ENCODE measurements at regions not wholly inside any gene's neighbourhood (a gene's known extent, or its start where the extent isn't known, plus 50 kb on each side); places are given as distances from the start of the nearest gene placed in this dataset.

DNA sequence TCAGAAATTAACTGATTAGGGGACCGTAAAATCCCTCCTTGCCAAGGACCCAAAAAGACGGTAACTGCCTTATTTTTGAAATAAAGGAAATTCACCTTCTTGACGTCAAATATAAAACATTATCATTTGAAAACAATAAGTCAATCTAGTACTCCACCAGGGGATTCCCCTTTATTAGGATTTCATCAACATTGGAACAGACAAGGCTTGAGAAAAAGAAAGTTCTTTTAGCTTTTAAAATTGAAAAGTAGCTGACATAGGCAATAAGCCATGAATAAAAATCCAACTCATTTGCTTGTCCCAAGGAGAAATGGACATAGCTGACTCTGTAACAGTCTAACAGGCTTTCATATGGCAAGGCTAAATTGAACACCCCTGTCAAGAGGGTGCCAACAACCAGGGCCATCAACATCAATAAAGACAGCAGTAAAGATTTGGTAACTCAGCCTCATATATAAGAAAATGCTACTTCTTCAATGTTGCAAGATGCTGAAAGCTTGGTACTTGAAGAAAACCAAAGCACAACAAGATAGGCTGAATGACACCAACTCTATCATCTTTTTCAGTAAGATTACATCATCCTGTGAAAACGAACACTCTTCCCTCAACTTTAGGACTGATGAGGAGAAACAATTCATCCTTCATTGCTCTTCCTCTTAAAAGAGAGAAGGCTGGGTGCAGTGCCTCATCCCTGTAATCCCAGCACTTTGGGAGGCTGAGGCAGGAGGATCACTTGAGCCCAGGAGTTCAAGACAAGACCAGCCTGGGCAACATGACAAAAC, 121.0 kb upstream of the PRDM1 start:
- TF ChIP-seq ZNF70 (CRISPR knock-in tag; IDR thresholded peaks at IDR 0.05) (no peak), SNAI2 (CRISPR knock-in tag; IDR thresholded peaks at IDR 0.05) (no peak), PPARA (CRISPR knock-in tag; IDR thresholded peaks at IDR 0.05; ENCODE audit: borderline replicate concordance) (no peak), ZNF8 (CRISPR knock-in tag; IDR thresholded peaks at IDR 0.05) (no peak), OSR1 (CRISPR knock-in tag; IDR thresholded peaks at IDR 0.05) (no peak), TCF4 (CRISPR knock-in tag; IDR thresholded peaks at IDR 0.05; ENCODE audit: borderline replicate concordance) (no peak), ZFP3 (CRISPR knock-in tag; IDR thresholded peaks at IDR 0.05) (no peak), ZFP30 (CRISPR knock-in tag; IDR thresholded peaks at IDR 0.05) (no peak), CSDC2 (CRISPR knock-in tag; IDR thresholded peaks at IDR 0.05) (no peak)
- TF ChIP-seq, protein P1, sequence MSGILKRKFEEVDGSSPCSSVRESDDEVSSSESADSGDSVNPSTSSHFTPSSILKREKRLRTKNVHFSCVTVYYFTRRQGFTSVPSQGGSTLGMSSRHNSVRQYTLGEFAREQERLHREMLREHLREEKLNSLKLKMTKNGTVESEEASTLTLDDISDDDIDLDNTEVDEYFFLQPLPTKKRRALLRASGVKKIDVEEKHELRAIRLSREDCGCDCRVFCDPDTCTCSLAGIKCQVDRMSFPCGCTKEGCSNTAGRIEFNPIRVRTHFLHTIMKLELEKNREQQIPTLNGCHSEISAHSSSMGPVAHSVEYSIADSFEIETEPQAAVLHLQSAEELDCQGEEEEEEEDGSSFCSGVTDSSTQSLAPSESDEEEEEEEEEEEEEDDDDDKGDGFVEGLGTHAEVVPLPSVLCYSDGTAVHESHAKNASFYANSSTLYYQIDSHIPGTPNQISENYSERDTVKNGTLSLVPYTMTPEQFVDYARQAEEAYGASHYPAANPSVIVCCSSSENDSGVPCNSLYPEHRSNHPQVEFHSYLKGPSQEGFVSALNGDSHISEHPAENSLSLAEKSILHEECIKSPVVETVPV (CRISPR knock-in tag; IDR thresholded peaks at IDR 0.05): no peak
- ATAC-seq: no peak

DNA sequence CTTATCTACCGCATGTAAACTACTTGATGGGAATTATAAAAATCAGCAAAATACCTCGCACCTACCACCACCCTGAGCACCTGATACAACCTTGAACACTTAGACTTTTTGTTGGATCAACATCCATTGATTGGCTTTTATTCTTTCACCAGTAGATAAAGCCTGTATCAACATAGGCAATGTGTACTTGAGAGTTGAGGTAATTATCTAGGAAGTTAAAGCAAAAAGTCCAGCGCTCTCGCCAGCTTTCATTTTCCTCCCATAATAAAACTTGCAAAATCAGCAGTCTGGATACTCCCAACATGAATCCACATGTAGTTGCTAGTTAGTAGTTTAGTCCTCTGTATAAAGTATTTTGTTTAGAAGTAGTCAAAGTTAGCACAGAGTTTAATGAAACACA, 132.0 kb upstream of the PRDM1 start:
- TF ChIP-seq ZNF8 (CRISPR knock-in tag; IDR thresholded peaks at IDR 0.05) (no peak), PPARA (CRISPR knock-in tag; IDR thresholded peaks at IDR 0.05; ENCODE audit: borderline replicate concordance) (no peak), ZNF565 (CRISPR knock-in tag; conservative IDR thresholded peaks at IDR 0.05; ENCODE audit: low read depth) (no peak), RARB (CRISPR knock-in tag; IDR thresholded peaks at IDR 0.05) (no peak), SNAI2 (CRISPR knock-in tag; IDR thresholded peaks at IDR 0.05) (no peak), ISL1 (CRISPR knock-in tag; IDR thresholded peaks at IDR 0.05) (no peak), ZFP3 (CRISPR knock-in tag; IDR thresholded peaks at IDR 0.05) (no peak), ARNTL (CRISPR knock-in tag; IDR thresholded peaks at IDR 0.05; ENCODE audit: borderline replicate concordance, low read depth) (no peak)
- ATAC-seq: no peak

DNA sequence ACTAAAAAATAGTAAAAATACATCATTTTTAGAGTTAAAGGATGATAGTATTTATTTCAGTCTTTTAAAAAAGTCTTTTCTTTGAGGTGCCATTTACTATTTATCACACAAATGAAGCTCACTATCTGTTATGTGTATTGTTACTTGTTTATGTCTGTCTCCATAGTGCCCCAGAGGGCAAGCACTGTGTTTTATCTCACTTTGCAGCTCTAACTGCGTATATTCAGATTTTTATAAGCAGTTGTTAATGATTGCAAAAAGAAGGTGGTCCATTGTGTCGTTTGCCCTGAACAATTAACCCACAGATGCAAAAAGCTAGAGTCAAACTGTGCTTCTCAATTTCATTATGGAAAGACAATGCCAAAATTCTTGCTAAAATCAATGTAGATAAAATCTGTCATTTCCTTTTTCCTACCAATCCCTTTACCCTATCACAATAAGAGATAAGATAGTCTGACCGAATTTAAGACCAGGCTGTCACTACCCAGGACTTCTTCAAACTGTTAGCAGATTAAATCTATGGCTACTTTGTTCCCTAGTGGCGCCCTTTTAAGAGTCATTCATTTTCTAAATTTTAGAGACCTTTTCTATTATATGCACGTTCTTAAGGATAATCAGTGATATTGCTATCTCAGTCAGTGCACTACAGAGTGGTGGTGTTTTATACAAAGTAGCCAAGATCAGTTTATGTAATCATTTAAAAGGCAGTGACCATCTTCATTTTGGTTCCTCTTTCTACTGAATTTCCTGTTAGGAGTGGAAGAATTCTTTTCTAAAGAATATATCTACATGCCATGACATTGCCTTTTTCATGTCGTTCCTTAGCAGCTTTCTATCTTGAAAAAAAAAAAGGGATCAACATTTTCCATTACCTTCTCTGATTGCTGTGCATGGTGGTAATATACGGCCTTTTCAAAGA, 133.1 kb upstream of the PRDM1 start:
- ATAC-seq: no peak
- TF ChIP-seq CSDC2 (CRISPR knock-in tag; IDR thresholded peaks at IDR 0.05) (no peak), ZC3H10 (CRISPR knock-in tag; IDR thresholded peaks at IDR 0.05) (no peak), ISL1 (CRISPR knock-in tag; IDR thresholded peaks at IDR 0.05) (no peak), ZFP30 (CRISPR knock-in tag; IDR thresholded peaks at IDR 0.05) (no peak), ZNF565 (CRISPR knock-in tag; conservative IDR thresholded peaks at IDR 0.05; ENCODE audit: low read depth) (no peak), SNAI2 (CRISPR knock-in tag; IDR thresholded peaks at IDR 0.05) (no peak), RARB (CRISPR knock-in tag; IDR thresholded peaks at IDR 0.05) (no peak)

DNA sequence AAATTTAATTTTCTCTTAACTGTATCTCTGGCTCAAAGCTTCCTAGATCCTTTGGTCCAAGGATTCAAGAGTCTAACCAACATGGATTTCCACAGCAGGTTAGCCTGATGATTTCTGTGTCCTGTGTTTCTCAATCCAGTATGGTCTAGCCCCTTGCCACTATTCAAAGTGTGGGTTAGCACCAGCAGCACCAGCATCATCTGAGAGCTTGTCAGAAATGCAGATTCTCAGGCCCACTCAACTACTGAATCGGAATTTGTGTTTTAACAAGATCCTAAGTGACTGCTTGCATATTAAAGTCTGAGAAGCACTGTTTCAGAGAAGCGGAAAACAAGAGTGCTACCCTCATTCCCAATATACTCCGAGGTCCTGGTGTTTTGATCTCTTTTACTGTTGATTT, 133.8 kb upstream of the PRDM1 start:
- TF ChIP-seq ZFP3 (CRISPR knock-in tag; IDR thresholded peaks at IDR 0.05): no peak
- TF ChIP-seq GLIS3 (CRISPR knock-in tag; IDR thresholded peaks at IDR 0.05): no peak
- TF ChIP-seq ZNF565 (CRISPR knock-in tag; conservative IDR thresholded peaks at IDR 0.05; ENCODE audit: low read depth): no peak
- no peak for TF ChIP-seq CSDC2 (CRISPR knock-in tag; IDR thresholded peaks at IDR 0.05)
- TF ChIP-seq PPARA (CRISPR knock-in tag; IDR thresholded peaks at IDR 0.05; ENCODE audit: borderline replicate concordance): no peak
- ATAC-seq: no peak

DNA sequence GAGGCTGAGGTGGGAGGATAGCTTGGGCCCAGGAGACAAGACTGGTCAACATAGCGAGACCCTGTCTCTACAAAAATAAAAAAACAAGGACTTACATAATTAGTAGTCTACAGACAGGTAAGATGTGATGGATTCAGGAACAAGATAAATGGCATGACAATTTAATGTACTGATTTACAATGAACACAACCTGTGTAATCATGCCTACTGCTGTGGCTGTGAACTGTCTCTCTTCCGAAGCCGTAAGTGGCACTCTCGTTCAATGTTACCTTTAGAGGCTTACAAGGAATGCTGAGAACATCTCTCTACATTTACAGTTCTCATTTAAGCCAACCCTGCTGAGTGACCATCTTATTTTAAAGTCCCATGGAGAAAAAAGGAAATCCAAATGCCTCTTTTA, 134.8 kb upstream of the PRDM1 start:
- ATAC-seq: no peak

More for the DNA sequence above, 134.8 kb upstream of the PRDM1 start:
- TF ChIP-seq CSDC2 (CRISPR knock-in tag; IDR thresholded peaks at IDR 0.05) (no peak), ZNF70 (CRISPR knock-in tag; IDR thresholded peaks at IDR 0.05) (no peak), TCF4 (CRISPR knock-in tag; IDR thresholded peaks at IDR 0.05; ENCODE audit: borderline replicate concordance) (no peak), TOX (CRISPR knock-in tag; IDR thresholded peaks at IDR 0.05; ENCODE audit: borderline replicate concordance) (no peak), ISL1 (CRISPR knock-in tag; IDR thresholded peaks at IDR 0.05) (no peak), SNAI2 (CRISPR knock-in tag; IDR thresholded peaks at IDR 0.05) (no peak), ZFP3 (CRISPR knock-in tag; IDR thresholded peaks at IDR 0.05) (no peak)
- TF ChIP-seq, protein P2, sequence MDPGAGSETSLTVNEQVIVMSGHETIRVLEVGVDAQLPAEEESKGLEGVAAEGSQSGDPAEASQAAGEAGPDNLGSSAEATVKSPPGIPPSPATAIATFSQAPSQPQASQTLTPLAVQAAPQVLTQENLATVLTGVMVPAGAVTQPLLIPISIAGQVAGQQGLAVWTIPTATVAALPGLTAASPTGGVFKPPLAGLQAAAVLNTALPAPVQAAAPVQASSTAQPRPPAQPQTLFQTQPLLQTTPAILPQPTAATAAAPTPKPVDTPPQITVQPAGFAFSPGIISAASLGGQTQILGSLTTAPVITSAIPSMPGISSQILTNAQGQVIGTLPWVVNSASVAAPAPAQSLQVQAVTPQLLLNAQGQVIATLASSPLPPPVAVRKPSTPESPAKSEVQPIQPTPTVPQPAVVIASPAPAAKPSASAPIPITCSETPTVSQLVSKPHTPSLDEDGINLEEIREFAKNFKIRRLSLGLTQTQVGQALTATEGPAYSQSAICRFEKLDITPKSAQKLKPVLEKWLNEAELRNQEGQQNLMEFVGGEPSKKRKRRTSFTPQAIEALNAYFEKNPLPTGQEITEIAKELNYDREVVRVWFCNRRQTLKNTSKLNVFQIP (CRISPR knock-in tag; IDR thresholded peaks at IDR 0.05; ENCODE audit: borderline replicate concordance, low read depth): no peak
- TF ChIP-seq, protein P1 (CRISPR knock-in tag; IDR thresholded peaks at IDR 0.05): no peak

Data from SK-N-SH treated with all-trans-retinoic acid at 6 μM for 48 hours (cell line).